Stimulated activated CD8-positive, alpha-beta memory T cell treated with anti-CD3 and anti-CD28 coated beads, Interleukin-7, amount 100 ng/mL, for 48 hours (primary cell): ENCODE measurements at regions not wholly inside any gene's neighbourhood (a gene's known extent, or its start where the extent isn't known, plus 50 kb on each side); places are given as distances from the start of the nearest gene placed in this dataset.
"Not testable (repeated sequence)": the region's sequence is repeated elsewhere in the genome, so short reads cannot be mapped to it uniquely, and the experiment has no call there.

Experiments used
- DNase-seq, 2 donors: peaks; one replicate each; pipeline ENCODE4 v3.0.0-alpha.2; 2020; ENCODE audit warnings: low read depth in 1 of 2; ENCODE audit errors: extremely low read depth in 1 of 2

- no peak for DNase-seq
Measured at GRCh38 chrY:12358337-12358736, 342.7 kb upstream of the USP9Y start.

- DNase-seq: no peak
Measured at GRCh38 chrY:12359867-12360266, 341.2 kb upstream of the USP9Y start.

GRCh38 chrY:12360496-12360895 lies 340.5 kb upstream of the USP9Y start:
- no peak for DNase-seq

GRCh38 chrY:12365311-12365910 lies 335.6 kb upstream of the USP9Y start:
- no peak for DNase-seq

GRCh38 chrY:12374588-12374987 lies 326.4 kb upstream of the USP9Y start:
- not testable (repeated sequence) for DNase-seq

GRCh38 chrY:12391655-12392559 lies 309.1 kb upstream of the USP9Y start:
- DNase-seq: not testable (repeated sequence)

GRCh38 chrY:12393190-12393589 lies 307.8 kb upstream of the USP9Y start:
- no peak for DNase-seq

- not testable (repeated sequence) for DNase-seq
Measured at GRCh38 chrY:12395381-12396120, 305.5 kb upstream of the USP9Y start.

GRCh38 chrY:12403916-12404315 lies 297.1 kb upstream of the USP9Y start:
- no peak for DNase-seq

GRCh38 chrY:12408236-12408635 lies 292.8 kb upstream of the USP9Y start:
- no peak for DNase-seq

- DNase-seq: no peak
Measured at GRCh38 chrY:12410696-12411095, 290.3 kb upstream of the USP9Y start.

- no peak for DNase-seq
Measured at GRCh38 chrY:12421072-12421787, 279.8 kb upstream of the USP9Y start.

- no peak for DNase-seq
Measured at GRCh38 chrY:12421788-12422124, 279.3 kb upstream of the USP9Y start.

- no peak for DNase-seq
Measured at GRCh38 chrY:12422536-12422935, 278.5 kb upstream of the USP9Y start.

- DNase-seq: no peak
Measured at GRCh38 chrY:12423416-12424252, 277.4 kb upstream of the USP9Y start.

GRCh38 chrY:12425506-12425905 lies 275.5 kb upstream of the USP9Y start:
- no peak for DNase-seq

GRCh38 chrY:12427361-12427760 lies 273.7 kb upstream of the USP9Y start:
- no peak for DNase-seq

- no peak for DNase-seq
Measured at GRCh38 chrY:12431546-12431945, 269.5 kb upstream of the USP9Y start.

GRCh38 chrY:12438823-12439222 lies 262.2 kb upstream of the USP9Y start:
- not testable (repeated sequence) for DNase-seq

GRCh38 chrY:12444200-12444599 lies 256.8 kb upstream of the USP9Y start:
- DNase-seq: no peak
